HG02642 (cell line): ENCODE measurements at regions not wholly inside any gene's neighbourhood (a gene's known extent, or its start where the extent isn't known, plus 50 kb on each side); places are given as distances from the start of the nearest gene placed in this dataset.
"Not testable (repeated sequence)": the region's sequence is repeated elsewhere in the genome, so short reads cannot be mapped to it uniquely, and the experiment has no call there.

ENCODE experiments used
- ATAC-seq: cut with Tn5 transposase; IDR thresholded peaks from one replicate; pipeline ENCODE4 v1.9.1; 2021; ENCODE audit warnings: mild to moderate bottlenecking; ENCODE audit not compliant: unreplicated experiment, poor library complexity

GRCh38 chr21:25531538-25532250 is 75.6 kb downstream of the MRPL39 start:
- ATAC-seq, result not testable (repeated sequence)

GRCh38 chr21:25528515-25528914 is 78.8 kb downstream of the MRPL39 start:
- ATAC-seq, result no peak

- no peak for ATAC-seq
These were observed 88.8 kb downstream of the MRPL39 start for GRCh38 chr21:25518491-25518911.

GRCh38 chr21:25515484-25516405 is 91.5 kb downstream of the MRPL39 start:
- ATAC-seq, result no peak

- no peak for ATAC-seq
These were observed 93.5 kb downstream of the MRPL39 start for GRCh38 chr21:25513810-25514209.

GRCh38 chr21:25512095-25513081 is 94.9 kb downstream of the MRPL39 start:
- no peak for ATAC-seq

- peak; percentile 50 for ATAC-seq
These were observed 97.4 kb downstream of the MRPL39 start for GRCh38 chr21:25509862-25510261.

GRCh38 chr21:25508364-25508763 is 98.9 kb downstream of the MRPL39 start:
- ATAC-seq, result no peak

GRCh38 chr21:25507522-25507921 is 99.8 kb downstream of the MRPL39 start:
- ATAC-seq, result peak; percentile 51

GRCh38 chr21:25506887-25507286 is 100.4 kb downstream of the MRPL39 start:
- ATAC-seq, result no peak

GRCh38 chr21:25506261-25506660 is 101.0 kb downstream of the MRPL39 start:
- no peak for ATAC-seq

- no peak for ATAC-seq
These were observed 103.3 kb downstream of the MRPL39 start for GRCh38 chr21:25503981-25504380.

- ATAC-seq, result peak; percentile 73
These were observed 105.2 kb downstream of the MRPL39 start for GRCh38 chr21:25501996-25502665.

GRCh38 chr21:25501462-25501861 is 105.8 kb downstream of the MRPL39 start:
- ATAC-seq, result peak; percentile 29

- no peak for ATAC-seq
These were observed 106.7 kb downstream of the MRPL39 start for GRCh38 chr21:25500598-25500997.

- ATAC-seq, result no peak
These were observed 110.3 kb downstream of the MRPL39 start for GRCh38 chr21:25496825-25497482.

- peak; percentile 37 for ATAC-seq
These were observed 112.5 kb downstream of the MRPL39 start for GRCh38 chr21:25494804-25495203.

- no peak for ATAC-seq
These were observed 113.6 kb downstream of the MRPL39 start for GRCh38 chr21:25493722-25494121.

GRCh38 chr21:25491267-25491666 is 116.0 kb downstream of the MRPL39 start:
- no peak for ATAC-seq
